Vagina (tissue), 2 donors: ENCODE measurements at regions not wholly inside any gene's neighbourhood (a gene's known extent, or its start where the extent isn't known, plus 50 kb on each side); places are given as distances from the start of the nearest gene placed in this dataset.

ENCODE experiments used
- POLR2A ChIP-seq, 2 donors: fragments of 450-650 bp; IDR thresholded peaks; one replicate each; pipeline ENCODE4 v1.6.1; 2017; ENCODE audit warnings: antibody characterized with exemption in 2 of 2, mild to moderate bottlenecking in 2 of 2, moderate library complexity in 2 of 2
- TF ChIP-seq, protein P1 (sequence below), 3 experiments: fragments of 450-650 bp in 2 of 3; fragments of 200-600 bp in 1 of 3; sonication (generic) in 1 of 3; IDR thresholded peaks; one replicate each; pipeline ENCODE4 v1.5.1; 2017 to 2019; ENCODE audit warnings: antibody characterized with exemption in 3 of 3, mild to moderate bottlenecking in 2 of 3, moderate library complexity in 2 of 3

GRCh38 chr7:118011652-118012051 lies 138.4 kb upstream of the CTTNBP2 start:
- TF ChIP-seq POLR2A (IDR thresholded peaks at IDR 0.05): no peak
- TF ChIP-seq, protein P1, sequence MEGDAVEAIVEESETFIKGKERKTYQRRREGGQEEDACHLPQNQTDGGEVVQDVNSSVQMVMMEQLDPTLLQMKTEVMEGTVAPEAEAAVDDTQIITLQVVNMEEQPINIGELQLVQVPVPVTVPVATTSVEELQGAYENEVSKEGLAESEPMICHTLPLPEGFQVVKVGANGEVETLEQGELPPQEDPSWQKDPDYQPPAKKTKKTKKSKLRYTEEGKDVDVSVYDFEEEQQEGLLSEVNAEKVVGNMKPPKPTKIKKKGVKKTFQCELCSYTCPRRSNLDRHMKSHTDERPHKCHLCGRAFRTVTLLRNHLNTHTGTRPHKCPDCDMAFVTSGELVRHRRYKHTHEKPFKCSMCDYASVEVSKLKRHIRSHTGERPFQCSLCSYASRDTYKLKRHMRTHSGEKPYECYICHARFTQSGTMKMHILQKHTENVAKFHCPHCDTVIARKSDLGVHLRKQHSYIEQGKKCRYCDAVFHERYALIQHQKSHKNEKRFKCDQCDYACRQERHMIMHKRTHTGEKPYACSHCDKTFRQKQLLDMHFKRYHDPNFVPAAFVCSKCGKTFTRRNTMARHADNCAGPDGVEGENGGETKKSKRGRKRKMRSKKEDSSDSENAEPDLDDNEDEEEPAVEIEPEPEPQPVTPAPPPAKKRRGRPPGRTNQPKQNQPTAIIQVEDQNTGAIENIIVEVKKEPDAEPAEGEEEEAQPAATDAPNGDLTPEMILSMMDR (IDR thresholded peaks at IDR 0.05): no peak
